Fibroblast of mammary gland (primary cell): ENCODE measurements at regions not wholly inside any gene's neighbourhood (a gene's known extent, or its start where the extent isn't known, plus 50 kb on each side); places are given as distances from the start of the nearest gene placed in this dataset.

ENCODE experiments used
- DNase-seq: peaks from one replicate; pipeline ENCODE4 v3.0.0-alpha.2; 2010; ENCODE audit warnings: low read depth
- H3K4me3 ChIP-seq: 2 replicates; pipeline ENCODE4 v1.5.1; 2011; ENCODE audit warnings: low read depth, mild to moderate bottlenecking, low read length, moderate library complexity; ENCODE audit not compliant: control insufficient read depth
- TF ChIP-seq, protein P1 (sequence below): conservative IDR thresholded peaks from 2 replicates; pipeline ENCODE4 v1.5.1; 2011; ENCODE audit warnings: low read depth, low read length, inconsistent platforms; ENCODE audit not compliant: control insufficient read depth, insufficient read depth

DNA sequence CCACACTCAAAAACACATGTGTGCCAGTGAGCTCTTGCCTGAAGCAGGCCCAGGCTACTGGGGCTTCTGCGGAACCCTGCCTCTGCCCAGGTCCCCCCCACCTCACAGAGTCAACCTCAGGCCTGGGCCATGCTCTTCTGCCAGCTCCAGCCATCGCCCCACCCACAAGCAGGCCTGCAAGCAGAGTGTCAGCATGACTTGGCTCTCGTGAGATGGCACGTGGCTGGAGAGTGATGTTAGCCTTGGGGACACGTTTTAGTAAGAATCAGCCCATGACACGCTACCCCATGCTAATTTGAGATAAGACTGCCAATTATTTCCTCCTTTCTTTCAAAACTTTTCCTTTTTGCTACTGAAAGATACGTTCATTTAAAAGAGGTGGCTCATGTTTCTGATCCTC is 351.7 kb downstream of the IRX2 start:
- no peak for DNase-seq
- H3K4me3 ChIP-seq = no peak overlapping the region

DNA sequence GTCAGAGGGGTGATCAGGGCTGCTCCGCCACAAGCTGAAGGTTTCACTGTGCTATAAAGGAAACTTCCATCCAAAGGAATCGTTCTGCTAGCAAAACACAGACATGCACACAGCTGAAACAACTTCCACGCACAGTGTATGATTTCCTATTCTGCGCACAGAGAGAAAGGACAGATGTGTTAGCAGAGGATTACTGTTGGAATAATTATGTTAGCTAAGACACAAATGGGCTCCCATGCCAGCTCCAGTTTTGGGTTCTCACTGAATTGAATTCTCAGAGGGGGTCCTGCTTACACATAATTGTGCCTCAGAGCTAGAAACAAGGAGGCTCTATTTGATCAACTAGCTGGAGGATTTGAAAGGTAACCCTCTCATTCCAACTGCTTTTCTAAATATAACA is 352.4 kb downstream of the IRX2 start:
- no peak overlapping the region for H3K4me3 ChIP-seq
- TF ChIP-seq, protein P1, sequence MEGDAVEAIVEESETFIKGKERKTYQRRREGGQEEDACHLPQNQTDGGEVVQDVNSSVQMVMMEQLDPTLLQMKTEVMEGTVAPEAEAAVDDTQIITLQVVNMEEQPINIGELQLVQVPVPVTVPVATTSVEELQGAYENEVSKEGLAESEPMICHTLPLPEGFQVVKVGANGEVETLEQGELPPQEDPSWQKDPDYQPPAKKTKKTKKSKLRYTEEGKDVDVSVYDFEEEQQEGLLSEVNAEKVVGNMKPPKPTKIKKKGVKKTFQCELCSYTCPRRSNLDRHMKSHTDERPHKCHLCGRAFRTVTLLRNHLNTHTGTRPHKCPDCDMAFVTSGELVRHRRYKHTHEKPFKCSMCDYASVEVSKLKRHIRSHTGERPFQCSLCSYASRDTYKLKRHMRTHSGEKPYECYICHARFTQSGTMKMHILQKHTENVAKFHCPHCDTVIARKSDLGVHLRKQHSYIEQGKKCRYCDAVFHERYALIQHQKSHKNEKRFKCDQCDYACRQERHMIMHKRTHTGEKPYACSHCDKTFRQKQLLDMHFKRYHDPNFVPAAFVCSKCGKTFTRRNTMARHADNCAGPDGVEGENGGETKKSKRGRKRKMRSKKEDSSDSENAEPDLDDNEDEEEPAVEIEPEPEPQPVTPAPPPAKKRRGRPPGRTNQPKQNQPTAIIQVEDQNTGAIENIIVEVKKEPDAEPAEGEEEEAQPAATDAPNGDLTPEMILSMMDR = no peak
- no peak for DNase-seq

More for the DNA sequence above, 351.7 kb downstream of the IRX2 start:
- TF ChIP-seq, protein P1 = no peak

DNA sequence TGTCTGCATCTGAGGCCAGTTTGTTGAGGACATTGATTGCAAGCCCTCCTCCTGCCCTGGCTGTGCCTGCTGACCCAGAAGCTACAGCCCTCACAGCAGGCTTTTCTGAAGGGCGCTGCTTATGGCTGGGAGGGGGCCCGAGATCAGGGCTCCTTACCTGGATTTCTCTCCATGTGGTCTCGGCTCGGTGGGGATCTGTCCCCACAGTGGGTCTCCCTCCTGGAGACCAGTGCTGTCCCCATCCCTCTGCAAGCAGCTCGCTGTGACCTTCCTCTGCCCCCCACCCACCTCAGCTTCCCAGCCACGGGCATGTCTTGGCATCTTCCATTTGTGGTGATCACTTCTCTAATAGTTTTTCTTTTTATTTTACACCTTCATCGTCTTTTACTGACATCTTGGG is 357.9 kb downstream of the IRX2 start:
- no peak for DNase-seq
- TF ChIP-seq, protein P1 = no peak
- no peak overlapping the region for H3K4me3 ChIP-seq

DNA sequence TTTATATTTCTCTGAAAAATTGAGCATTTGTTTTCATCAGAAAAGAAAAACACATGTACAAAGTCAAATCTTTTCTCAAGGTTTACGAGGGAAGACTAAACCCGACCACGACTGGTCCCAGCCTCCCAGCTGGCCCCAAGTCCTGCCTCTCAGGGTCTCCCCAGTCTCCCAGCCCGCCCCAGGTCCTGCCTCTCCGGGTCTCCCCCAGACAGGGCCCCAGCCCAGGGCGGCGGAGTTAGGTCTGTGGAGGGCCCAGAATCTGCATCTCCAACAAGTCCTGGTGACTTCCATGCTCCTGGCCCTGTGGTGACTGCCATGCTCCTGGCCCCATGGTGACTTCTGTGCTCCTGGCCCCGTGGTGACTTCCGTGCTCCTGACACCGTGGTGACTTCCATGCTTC is 359.9 kb downstream of the IRX2 start:
- DNase-seq = no peak
- H3K4me3 ChIP-seq = no peak overlapping the region
- TF ChIP-seq, protein P1 = no peak

DNA sequence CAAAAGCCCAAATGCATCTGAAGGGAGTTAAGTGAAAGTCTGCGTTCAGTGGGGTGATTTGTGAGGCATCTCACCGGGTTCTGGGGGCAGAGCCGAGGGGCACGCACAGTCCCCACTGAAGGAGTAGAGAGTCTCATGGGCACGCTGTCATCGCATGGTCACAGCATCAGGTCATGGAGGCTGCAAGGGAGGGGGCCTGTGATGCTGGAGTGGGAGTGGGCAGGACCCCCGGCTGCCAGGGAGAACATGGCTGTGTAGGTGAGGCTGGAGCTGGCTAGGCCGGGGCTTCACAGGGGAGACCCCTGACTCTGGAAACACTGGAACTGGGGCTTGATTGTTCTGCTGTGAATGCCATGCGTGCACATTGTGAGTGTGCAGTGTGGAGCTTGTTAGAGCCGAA is 360.5 kb downstream of the IRX2 start:
- TF ChIP-seq, protein P1 = no peak
- DNase-seq = no peak
- no peak overlapping the region for H3K4me3 ChIP-seq

GRCh38 chr5:2388571-2388970 is 362.9 kb downstream of the IRX2 start:
- H3K4me3 ChIP-seq = no peak overlapping the region
- TF ChIP-seq, protein P1 = no peak
- no peak for DNase-seq
